ENCODE measurements at regions not wholly inside any gene's neighbourhood (a gene's known extent, or its start where the extent isn't known, plus 50 kb on each side); places are given as distances from the start of the nearest gene placed in this dataset.

- no peak for FAIRE-seq
- intact Hi-C loops (cut with DNase I): no loop called here
- no peak overlapping the region for H3K9ac ChIP-seq (ENCODE audit: low read length in 3 of 3)
These were observed 501.4 kb downstream of the BCKDHB start for GRCh38 chr6:80607811-80608391.

GRCh38 chr6:80605165-80605989 lies 498.9 kb downstream of the BCKDHB start:
- Histone ChIP-seq H3K36me3 (ENCODE audit: control insufficient read depth in 2 of 3, insufficient read depth in 3 of 3, low read length in 3 of 3) (no peaks in the 10 kb centered on the region), H3K4me3 (ENCODE audit: low read length in 3 of 3) (no peak overlapping the region), H3K9me3 (ENCODE audit: control insufficient read depth in 2 of 3, insufficient read depth in 1 of 3, low read length in 3 of 3) (no peaks in the 10 kb centered on the region), H3K4me1 (ENCODE audit: control insufficient read depth in 2 of 3, insufficient read depth in 2 of 3, low read depth in 1 of 3, low read length in 3 of 3) (no peaks in the 10 kb centered on the region), H3K27me3 (ENCODE audit: control insufficient read depth, insufficient read depth, low read length) (no peaks in the 10 kb centered on the region), H3K9ac (ENCODE audit: low read length in 3 of 3) (no peak overlapping the region), H3K27ac (ENCODE audit: low read depth in 2 of 2, low read length in 2 of 2) (no peak overlapping the region)
- DNase-seq (peak in 2 of 5 donors; percentile 46 to 51), FAIRE-seq (no peak)
- TF ChIP-seq CTCF (IDR thresholded peaks at IDR 0.05; ENCODE audit: borderline replicate concordance, extremely low read depth, insufficient read depth): peak; percentile 48
- intact Hi-C loops (cut with DNase I): no loop called here

More at GRCh38 chr6:80607811-80608391, 501.4 kb downstream of the BCKDHB start:
- no peaks in the 10 kb centered on the region for H3K36me3 ChIP-seq (ENCODE audit: control insufficient read depth in 2 of 3, insufficient read depth in 3 of 3, low read length in 3 of 3)
- no peak for TF ChIP-seq CTCF (IDR thresholded peaks at IDR 0.05; ENCODE audit: borderline replicate concordance, extremely low read depth, insufficient read depth)
- H3K9me3 ChIP-seq (ENCODE audit: control insufficient read depth in 2 of 3, insufficient read depth in 1 of 3, low read length in 3 of 3): no peaks in the 10 kb centered on the region
- H3K4me1 ChIP-seq (ENCODE audit: control insufficient read depth in 2 of 3, insufficient read depth in 2 of 3, low read depth in 1 of 3, low read length in 3 of 3): no peaks in the 10 kb centered on the region
- no peaks in the 10 kb centered on the region for H3K27me3 ChIP-seq (ENCODE audit: control insufficient read depth, insufficient read depth, low read length)
- no peak overlapping the region for H3K4me3 ChIP-seq (ENCODE audit: low read length in 3 of 3)
- H3K27ac ChIP-seq (ENCODE audit: low read depth in 2 of 2, low read length in 2 of 2): no peak overlapping the region
- no peak for DNase-seq

GRCh38 chr6:80603679-80604078 lies 497.2 kb downstream of the BCKDHB start:
- H3K36me3 ChIP-seq (ENCODE audit: control insufficient read depth in 2 of 3, insufficient read depth in 3 of 3, low read length in 3 of 3): no peaks in the 10 kb centered on the region
- FAIRE-seq (no peak), DNase-seq (no peak)
- H3K27ac ChIP-seq (ENCODE audit: low read depth in 2 of 2, low read length in 2 of 2): no peak overlapping the region
- intact Hi-C loops (cut with DNase I): no loop called here
- H3K4me3 ChIP-seq (ENCODE audit: low read length in 3 of 3): no peak overlapping the region
- no peak overlapping the region for H3K9ac ChIP-seq (ENCODE audit: low read length in 3 of 3)
- no peak for TF ChIP-seq CTCF (IDR thresholded peaks at IDR 0.05; ENCODE audit: borderline replicate concordance, extremely low read depth, insufficient read depth)
- H3K27me3 ChIP-seq (ENCODE audit: control insufficient read depth, insufficient read depth, low read length): no peaks in the 10 kb centered on the region
- H3K4me1 ChIP-seq (ENCODE audit: control insufficient read depth in 2 of 3, insufficient read depth in 2 of 3, low read depth in 1 of 3, low read length in 3 of 3): no peaks in the 10 kb centered on the region
- no peaks in the 10 kb centered on the region for H3K9me3 ChIP-seq (ENCODE audit: control insufficient read depth in 2 of 3, insufficient read depth in 1 of 3, low read length in 3 of 3)

All from kidney (tissue), 13 donors.